Keratinocyte (primary cell): ENCODE measurements at regions not wholly inside any gene's neighbourhood (a gene's known extent, or its start where the extent isn't known, plus 50 kb on each side); places are given as distances from the start of the nearest gene placed in this dataset.

Experiments
- DNase-seq: peaks from one replicate; pipeline ENCODE4 v3.0.0-alpha.2; 2011; ENCODE audit warnings: low read depth, missing footprints, low spot score
- FAIRE-seq: peaks from 2 replicates; lab custom pipeline; 2011; peaks lifted over from hg19 to GRCh38; lab: Jason Lieb, UNC
- H2AFZ ChIP-seq: 2 replicates; pipeline ENCODE4 v1.6.0; 2012; ENCODE audit warnings: low read length, control low read depth, inconsistent platforms; ENCODE audit not compliant: control insufficient read depth
- H3K27ac ChIP-seq: 2 replicates; pipeline ENCODE4 v1.5.1; 2011; ENCODE audit warnings: low read length; ENCODE audit not compliant: control insufficient read depth, insufficient read depth
- H3K27me3 ChIP-seq: 3 replicates; pipeline ENCODE4 v1.6.0; 2011; ENCODE audit warnings: low read length; ENCODE audit not compliant: control insufficient read depth, insufficient read depth; ENCODE audit errors: extremely low read depth
- H3K36me3 ChIP-seq, 2 experiments: 2 replicates in 1 of 2; 3 replicates in 1 of 2; pipeline ENCODE4 v1.5.1; 2011; ENCODE audit warnings: low read length in 2 of 2, mild to moderate bottlenecking in 1 of 2; ENCODE audit not compliant: control insufficient read depth in 2 of 2, insufficient read depth in 2 of 2; ENCODE audit errors: extremely low read depth in 1 of 2
- H3K4me1 ChIP-seq: 3 replicates; pipeline ENCODE4 v1.5.1; 2011; ENCODE audit warnings: low read length; ENCODE audit not compliant: control insufficient read depth, insufficient read depth; ENCODE audit errors: extremely low read depth
- H3K4me2 ChIP-seq: 3 replicates; pipeline ENCODE4 v1.6.0; 2011; ENCODE audit warnings: low read depth, low read length; ENCODE audit not compliant: control insufficient read depth, insufficient read depth; ENCODE audit errors: extremely low read depth
- H3K4me3 ChIP-seq, 3 experiments: fragments of 200-600 bp in 1 of 3; sonication (generic) in 1 of 3; 2 replicates in 2 of 3; 3 replicates in 1 of 3; pipeline ENCODE4 v1.5.1; 2011 to 2016; ENCODE audit warnings: low read length in 3 of 3, mild to moderate bottlenecking in 3 of 3, control low read depth in 2 of 3, inconsistent platforms in 1 of 3, low read depth in 1 of 3, mixed read lengths in 1 of 3, mixed run types in 1 of 3, moderate library complexity in 1 of 3; ENCODE audit not compliant: control insufficient read depth in 2 of 3, insufficient read depth in 2 of 3; ENCODE audit errors: extremely low read depth in 1 of 3
- H3K79me2 ChIP-seq: 2 replicates; pipeline ENCODE4 v1.6.0; 2012; ENCODE audit warnings: low read length; ENCODE audit not compliant: control insufficient read depth, insufficient read depth
- H3K9ac ChIP-seq: 3 replicates; pipeline ENCODE4 v1.6.0; 2011; ENCODE audit warnings: low read length; ENCODE audit not compliant: control insufficient read depth, insufficient read depth; ENCODE audit errors: extremely low read depth
- H3K9me1 ChIP-seq: 3 replicates; pipeline ENCODE4 v1.6.0; 2011; ENCODE audit warnings: low read length; ENCODE audit not compliant: control insufficient read depth, insufficient read depth; ENCODE audit errors: extremely low read depth
- H3K9me3 ChIP-seq: 2 replicates; pipeline ENCODE4 v1.5.1; 2012; ENCODE audit warnings: low read depth, low read length; ENCODE audit not compliant: control insufficient read depth
- H4K20me1 ChIP-seq: 3 replicates; pipeline ENCODE4 v1.6.0; 2011; ENCODE audit warnings: low read length; ENCODE audit not compliant: control insufficient read depth, insufficient read depth; ENCODE audit errors: extremely low read depth
- CTCF ChIP-seq, 3 experiments: IDR thresholded peaks in 1 of 3; conservative IDR thresholded peaks in 1 of 3; optimal IDR thresholded peaks in 1 of 3; 2 replicates in 2 of 3; 3 replicates in 1 of 3; pipeline versions ENCODE3 to v1.5.1; 2011; ENCODE audit warnings: low read length in 3 of 3, mild to moderate bottlenecking in 3 of 3, moderate library complexity in 2 of 3, control low read depth in 1 of 3, inconsistent platforms in 1 of 3; ENCODE audit not compliant: insufficient read depth in 2 of 3; ENCODE audit errors: extremely low read depth in 1 of 3
- EZH2 ChIP-seq: IDR thresholded peaks from one replicate; pipeline ENCODE4 v1.6.1; 2012; ENCODE audit warnings: inconsistent platforms, mild to moderate bottlenecking, low read length, moderate library complexity
- dilution Hi-C: fragments of 300-500 bp; cut with MboI; formaldehyde crosslinking; loops from one replicate; pipeline ENCODE4 v1.7.0; 2020; ENCODE audit warnings: low sequenced_read_pairs; ENCODE audit not compliant: extremely low pct_ligation_motif_present

GRCh38 chr10:23614483-23614882 lies 175.6 kb downstream of the OTUD1 start:
- dilution Hi-C loops, result no loop called here
- H2AFZ ChIP-seq, result no peak overlapping the region
- H3K36me3 ChIP-seq, result no peaks in the 10 kb centered on the region
- no peaks in the 10 kb centered on the region for H4K20me1 ChIP-seq
- H3K9me3 ChIP-seq, result no peaks in the 10 kb centered on the region
- H3K4me1 ChIP-seq, result no peaks in the 10 kb centered on the region
- no peak overlapping the region for H3K27ac ChIP-seq
- H3K27me3 ChIP-seq, result no peaks in the 10 kb centered on the region
- H3K4me2 ChIP-seq, result no peak overlapping the region
- TF ChIP-seq EZH2 (no peak), CTCF (optimal IDR thresholded peaks at IDR 0.05 in 1 of 3, IDR thresholded peaks at IDR 0.05 in 1 of 3, conservative IDR thresholded peaks at IDR 0.05 in 1 of 3; ENCODE audit: extremely low read depth in 1 of 3, insufficient read depth in 2 of 3, low read length in 3 of 3) (no peak)
- H3K4me3 ChIP-seq, result no peak overlapping the region
- FAIRE-seq (no peak), DNase-seq (no peak)
- no peaks in the 10 kb centered on the region for H3K9me1 ChIP-seq
- no peaks in the 10 kb centered on the region for H3K79me2 ChIP-seq
- H3K9ac ChIP-seq, result no peak overlapping the region

- no peak for DNase-seq
- no peak for FAIRE-seq
- no peaks in the 10 kb centered on the region for H3K79me2 ChIP-seq
- H3K9ac ChIP-seq, result no peak overlapping the region
- H4K20me1 ChIP-seq, result no peaks in the 10 kb centered on the region
- no peak for TF ChIP-seq CTCF (optimal IDR thresholded peaks at IDR 0.05 in 1 of 3, IDR thresholded peaks at IDR 0.05 in 1 of 3, conservative IDR thresholded peaks at IDR 0.05 in 1 of 3; ENCODE audit: extremely low read depth in 1 of 3, insufficient read depth in 2 of 3, low read length in 3 of 3)
- no peak for TF ChIP-seq EZH2
- H3K4me2 ChIP-seq, result no peak overlapping the region
- no peak overlapping the region for H3K4me3 ChIP-seq
- H2AFZ ChIP-seq, result no peak overlapping the region
- no peaks in the 10 kb centered on the region for H3K27me3 ChIP-seq
- H3K9me3 ChIP-seq, result no peaks in the 10 kb centered on the region
- H3K4me1 ChIP-seq, result no peaks in the 10 kb centered on the region
- no peaks in the 10 kb centered on the region for H3K36me3 ChIP-seq
- dilution Hi-C loops, result no loop called here
- no peaks in the 10 kb centered on the region for H3K9me1 ChIP-seq
- no peak overlapping the region for H3K27ac ChIP-seq
Observed at GRCh38 chr10:23630376-23630775, 191.5 kb downstream of the OTUD1 start.
